C4-2B (cell line): ENCODE measurements at regions not wholly inside any gene's neighbourhood (a gene's known extent, or its start where the extent isn't known, plus 50 kb on each side); places are given as distances from the start of the nearest gene placed in this dataset.

Experiments used
- CTCF ChIP-seq: fragments of 450-650 bp; conservative IDR thresholded peaks from 2 replicates; pipeline ENCODE4 v1.5.1; 2017; ENCODE audit warnings: mild to moderate bottlenecking
- ZFX ChIP-seq: fragments of 450-650 bp; IDR thresholded peaks from 2 replicates; pipeline ENCODE4 v1.6.1; 2017

- no peak for TF ChIP-seq CTCF
- TF ChIP-seq ZFX, result no peak
These were observed 86.1 kb upstream of the BDNF start for GRCh38 chr11:27786331-27786730.
